HepG2 (cell line): ENCODE measurements at regions not wholly inside any gene's neighbourhood (a gene's known extent, or its start where the extent isn't known, plus 50 kb on each side); places are given as distances from the start of the nearest gene placed in this dataset.

ENCODE experiments used
- ATAC-seq: fragments of 200-7000 bp; cut with Tn5 transposase; 3 replicates; pipeline ENCODE4 v1.9.1; 2020; ENCODE audit warnings: mild to moderate bottlenecking, moderate library complexity
- BruUV-seq: library from RNA; stranded (reverse); fragments of 400-500 nt; replicated peaks from 2 replicates; lab custom pipeline; 2021; lab: Mats Ljungman, UMichigan
- CTCF ChIA-PET: fragments of 300-600 bp; formaldehyde crosslinking; extraction: SDS; loops from one replicate; lab custom pipeline; 2021; ENCODE audit warnings: low total read pairs, inconsistent platforms, low intra/inter-chr PET ratio; lab: Yijun Ruan, JAX
- POLR2A ChIA-PET: fragments of 350-600 bp; sonication (Branson Sonifier 250); formaldehyde crosslinking; loops from one replicate; lab custom pipeline; 2020; ENCODE audit warnings: antibody characterized with exemption, inconsistent platforms; lab: Yijun Ruan, JAX
- DNase-seq: peaks from one replicate; pipeline ENCODE4 v3.0.0-alpha.2; 2015; ENCODE audit warnings: low spot score
- FAIRE-seq: peaks from 3 replicates; lab custom pipeline; 2011; peaks lifted over from hg19 to GRCh38; lab: Jason Lieb, UNC
- H2AFZ ChIP-seq: one replicate; pipeline ENCODE4 v1.6.1; 2011; ENCODE audit warnings: low read length, inconsistent platforms
- H3K27ac ChIP-seq: fragments of 300-600 bp; 3 replicates; pipeline ENCODE4 v1.8.0; 2011; ENCODE audit warnings: mixed run types, mild to moderate bottlenecking, mixed read lengths, low read length, inconsistent platforms; ENCODE audit not compliant: insufficient read depth; ENCODE audit errors: extremely low read length
- H3K27me3 ChIP-seq, 2 experiments: fragments of 200-600 bp in 1 of 2; 2 replicates in 1 of 2; 3 replicates in 1 of 2; pipeline versions ENCODE4 v1.6.0 to v1.8.0; 2011; ENCODE audit warnings: low read length in 2 of 2, mild to moderate bottlenecking in 2 of 2, moderate library complexity in 2 of 2, inconsistent platforms in 1 of 2; ENCODE audit not compliant: insufficient read depth in 2 of 2, control insufficient read depth in 1 of 2
- H3K36me3 ChIP-seq, 2 experiments: fragments of 200-600 bp in 1 of 2; replicated peaks in 1 of 2; 2 replicates in 1 of 2; 3 replicates in 1 of 2; pipeline versions ENCODE4 v1.5.1 to v1.8.0; 2011; ENCODE audit warnings: low read length in 2 of 2, inconsistent platforms in 1 of 2; ENCODE audit not compliant: insufficient read depth in 2 of 2, control insufficient read depth in 1 of 2
- H3K4me1 ChIP-seq: 2 replicates; pipeline ENCODE4 v1.5.1; 2012; ENCODE audit warnings: low read length, inconsistent platforms; ENCODE audit not compliant: insufficient read depth
- H3K4me2 ChIP-seq: 2 replicates; pipeline ENCODE4 v1.6.0; 2011; ENCODE audit warnings: low read depth, low read length, inconsistent platforms
- H3K4me3 ChIP-seq, 3 experiments: fragments of 200-600 bp in 1 of 3; sonication (generic), shearing (Covaris generic) in 1 of 3; replicated peaks in 1 of 3; 2 replicates each; pipeline ENCODE4 v1.5.1; 2011 to 2016; ENCODE audit warnings: low read length in 3 of 3, inconsistent platforms in 2 of 3, low read depth in 2 of 3, mild to moderate bottlenecking in 2 of 3, control low read depth in 1 of 3, mixed read lengths in 1 of 3; ENCODE audit not compliant: insufficient read depth in 1 of 3
- H3K79me2 ChIP-seq: one replicate; pipeline ENCODE4 v1.6.1; 2011; ENCODE audit warnings: low read length, inconsistent platforms; ENCODE audit not compliant: insufficient read depth
- H3K9ac ChIP-seq: 2 replicates; pipeline ENCODE4 v1.6.0; 2011; ENCODE audit warnings: mild to moderate bottlenecking, low read depth, low read length, inconsistent platforms; ENCODE audit not compliant: insufficient read depth
- H3K9me3 ChIP-seq: 2 replicates; pipeline ENCODE4 v1.5.1; 2012; ENCODE audit warnings: mild to moderate bottlenecking, low read length
- H4K20me1 ChIP-seq: 2 replicates; pipeline ENCODE4 v1.6.0; 2011; ENCODE audit warnings: inconsistent platforms, mild to moderate bottlenecking, low read length, moderate library complexity; ENCODE audit not compliant: insufficient read depth
- AHR ChIP-seq: IDR thresholded peaks from 2 replicates; pipeline ENCODE4 v1.6.1; 2018; ENCODE audit warnings: missing genetic modification reagents, missing compliant biosample characterization
- ATF7-NPFF ChIP-seq: sonication (generic); formaldehyde crosslinking; IDR thresholded peaks from 2 replicates; pipeline ENCODE4 v1.8.1; 2023; ENCODE audit warnings: mild to moderate bottlenecking, low read depth, missing genetic modification reagents, moderate library complexity
- GTF3A ChIP-seq: sonication (generic); formaldehyde crosslinking; conservative IDR thresholded peaks from 2 replicates; pipeline ENCODE4 v1.4.0; 2020; ENCODE audit warnings: mild to moderate bottlenecking, missing genetic modification reagents
- IRF2 ChIP-seq: IDR thresholded peaks from 2 replicates; pipeline ENCODE4 v1.6.1; 2018; ENCODE audit warnings: missing genetic modification reagents, missing compliant biosample characterization
- LCORL ChIP-seq, 2 experiments: fragments of 450-650 bp in 1 of 2; sonication (generic) in 1 of 2; formaldehyde crosslinking in 1 of 2; IDR thresholded peaks; 2 replicates each; pipeline versions ENCODE4 v1.5.0 to v1.6.1; 2017 to 2020; ENCODE audit warnings: antibody characterized with exemption in 1 of 2, missing genetic modification reagents in 1 of 2
- ZNF205 ChIP-seq: IDR thresholded peaks from 2 replicates; pipeline ENCODE4 v1.6.1; 2018; ENCODE audit warnings: missing biosample characterization, missing genetic modification reagents
- ZNF230 ChIP-seq: sonication (generic); formaldehyde crosslinking; IDR thresholded peaks from 2 replicates; pipeline ENCODE4 v1.4.0; 2020; ENCODE audit warnings: mild to moderate bottlenecking, missing genetic modification reagents
- ZNF709 ChIP-seq: sonication (generic); formaldehyde crosslinking; IDR thresholded peaks from 2 replicates; pipeline ENCODE4 v1.5.0; 2020; ENCODE audit warnings: mild to moderate bottlenecking, missing genetic modification reagents
- ZNF781 ChIP-seq: sonication (generic); formaldehyde crosslinking; IDR thresholded peaks from 2 replicates; pipeline ENCODE4 v1.5.1; 2020; ENCODE audit warnings: borderline replicate concordance, mild to moderate bottlenecking, missing genetic modification reagents; ENCODE audit errors: not compliant biosample characterization
- ZSCAN9 ChIP-seq: IDR thresholded peaks from 2 replicates; pipeline ENCODE4 v1.6.1; 2016; ENCODE audit warnings: borderline replicate concordance
- WGBS: methylation state at CpG from one replicate; pipeline ENCODE4 v1.1.6; 2017; ENCODE audit warnings: low lambda C conversion rate; 5-methylcytosine and 5-hydroxymethylcytosine counted together
- in situ Hi-C: cut with HindIII; loops from 2 replicates; pipeline ENCODE4 v1.10.0; 2017; ENCODE audit warnings: low pct_unique_long_range_greater_than_20kb; ENCODE audit not compliant: extremely low pct_ligation_motif_present
- intact Hi-C: fragments of 100-400 bp; cut with micrococcal nuclease; formaldehyde crosslinking; loops from one replicate; pipeline ENCODE4 v1.10.0; 2022; ENCODE audit not compliant: unreplicated experiment
- TF ChIP-seq, protein P1 (sequence below): conservative IDR thresholded peaks from 2 replicates; pipeline ENCODE4 v1.6.1; 2018; ENCODE audit warnings: missing genetic modification reagents
- TF ChIP-seq, protein P2 (sequence below): sonication (generic); formaldehyde crosslinking; IDR thresholded peaks from 2 replicates; pipeline ENCODE4 v1.4.0; 2020; ENCODE audit warnings: missing genetic modification reagents
- TF ChIP-seq, protein P3 (sequence below): sonication (generic); formaldehyde crosslinking; IDR thresholded peaks from 2 replicates; pipeline ENCODE4 v1.4.0; 2020; ENCODE audit warnings: missing genetic modification reagents

DNA sequence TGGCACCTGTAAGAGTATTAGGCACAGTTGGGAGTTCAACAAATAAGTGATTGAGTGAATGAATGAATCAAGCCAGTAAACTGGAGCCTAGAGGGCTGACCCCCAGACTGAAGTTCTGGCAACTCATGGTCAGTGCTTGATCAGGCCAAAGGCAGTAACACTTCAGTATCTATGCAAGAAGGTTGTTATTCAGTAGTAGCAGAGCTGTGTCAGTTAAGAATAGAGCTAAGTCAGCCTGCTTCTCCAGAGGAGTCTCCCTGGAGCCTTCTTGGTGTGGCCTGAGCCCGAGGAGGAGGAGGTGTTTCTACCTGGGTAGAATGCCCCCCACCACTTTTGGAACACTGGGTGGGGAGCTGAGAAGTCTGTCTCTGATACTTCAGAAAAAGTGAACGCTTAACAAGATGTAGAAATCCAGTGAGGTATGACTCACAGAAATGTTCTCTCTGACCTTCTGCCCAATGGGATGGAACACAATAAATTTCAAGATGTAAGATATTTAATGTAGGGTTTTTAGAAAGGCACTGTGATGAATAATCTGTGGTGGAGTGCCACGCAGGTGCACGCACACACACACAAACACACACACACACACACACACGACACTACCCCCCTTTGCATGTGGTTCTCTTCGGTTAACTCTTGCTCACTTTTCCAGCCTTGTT is 219.9 kb downstream of the HIPK3 start (continued):
- TF ChIP-seq, protein P1, sequence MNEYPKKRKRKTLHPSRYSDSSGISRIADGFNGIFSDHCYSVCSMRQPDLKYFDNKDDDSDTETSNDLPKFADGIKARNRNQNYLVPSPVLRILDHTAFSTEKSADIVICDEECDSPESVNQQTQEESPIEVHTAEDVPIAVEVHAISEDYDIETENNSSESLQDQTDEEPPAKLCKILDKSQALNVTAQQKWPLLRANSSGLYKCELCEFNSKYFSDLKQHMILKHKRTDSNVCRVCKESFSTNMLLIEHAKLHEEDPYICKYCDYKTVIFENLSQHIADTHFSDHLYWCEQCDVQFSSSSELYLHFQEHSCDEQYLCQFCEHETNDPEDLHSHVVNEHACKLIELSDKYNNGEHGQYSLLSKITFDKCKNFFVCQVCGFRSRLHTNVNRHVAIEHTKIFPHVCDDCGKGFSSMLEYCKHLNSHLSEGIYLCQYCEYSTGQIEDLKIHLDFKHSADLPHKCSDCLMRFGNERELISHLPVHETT (CRISPR knock-in tag): no peak
- TF ChIP-seq, protein P2, sequence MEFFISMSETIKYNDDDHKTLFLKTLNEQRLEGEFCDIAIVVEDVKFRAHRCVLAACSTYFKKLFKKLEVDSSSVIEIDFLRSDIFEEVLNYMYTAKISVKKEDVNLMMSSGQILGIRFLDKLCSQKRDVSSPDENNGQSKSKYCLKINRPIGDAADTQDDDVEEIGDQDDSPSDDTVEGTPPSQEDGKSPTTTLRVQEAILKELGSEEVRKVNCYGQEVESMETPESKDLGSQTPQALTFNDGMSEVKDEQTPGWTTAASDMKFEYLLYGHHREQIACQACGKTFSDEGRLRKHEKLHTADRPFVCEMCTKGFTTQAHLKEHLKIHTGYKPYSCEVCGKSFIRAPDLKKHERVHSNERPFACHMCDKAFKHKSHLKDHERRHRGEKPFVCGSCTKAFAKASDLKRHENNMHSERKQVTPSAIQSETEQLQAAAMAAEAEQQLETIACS (CRISPR knock-in tag): no peak
- no peak for TF ChIP-seq ZNF205 (CRISPR knock-in tag)
- TF ChIP-seq AHR (CRISPR knock-in tag): no peak
- no peak for TF ChIP-seq IRF2 (CRISPR knock-in tag)
- no peak for TF ChIP-seq ZSCAN9 (CRISPR knock-in tag)
- no peak for TF ChIP-seq ZNF781
- TF ChIP-seq ZNF230 (CRISPR knock-in tag): no peak

DNA sequence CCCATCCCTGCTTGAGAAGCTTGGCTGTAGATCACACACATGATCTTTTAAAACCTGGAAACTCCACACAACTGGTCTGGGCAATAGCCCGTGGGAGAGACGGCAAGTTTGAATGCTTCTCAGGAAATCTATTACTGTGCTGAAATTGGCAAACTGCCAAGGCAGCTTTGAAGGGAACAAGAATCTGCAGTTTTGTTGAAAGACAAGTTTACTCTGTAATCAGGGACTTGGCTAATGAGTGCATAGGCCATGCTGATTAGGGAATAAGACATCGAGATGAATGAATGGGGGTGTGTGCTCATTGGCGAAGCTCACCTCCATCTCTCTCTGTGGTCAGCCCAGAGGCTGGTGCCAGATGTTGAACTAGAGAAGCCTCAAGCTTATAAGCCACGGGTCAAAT is 218.8 kb downstream of the HIPK3 start:
- intact Hi-C loops: no loop called here
- BruUV-seq: no TSS peak
- peaks cover 2 to 30% of the 10 kb centered on the region in 2 experiments; a peak in 3 of 5 replicates for H3K27me3 ChIP-seq
- H3K4me3 ChIP-seq: no peak overlapping the region
- peaks cover 29% of the 10 kb centered on the region for H3K4me1 ChIP-seq
- H3K27ac ChIP-seq: no peak overlapping the region
- H2AFZ ChIP-seq: no peak overlapping the region
- POLR2A ChIA-PET: no interaction called here
- H3K9ac ChIP-seq: no peak overlapping the region
- H3K36me3 ChIP-seq: no peaks in the 10 kb centered on the region
- H4K20me1 ChIP-seq: no peaks in the 10 kb centered on the region
- DNase-seq (peak; percentile 37), FAIRE-seq (peak; percentile 36), ATAC-seq (peak; percentile 26; the same call in 2 of the 3 replicates)
- H3K9me3 ChIP-seq: no peaks in the 10 kb centered on the region
- H3K4me2 ChIP-seq: no peak overlapping the region
- H3K79me2 ChIP-seq: no peaks in the 10 kb centered on the region
- 0% methylated on average over 5 of the region's 5 CpGs for WGBS
- CTCF ChIA-PET: no interaction called here
- TF ChIP-seq ATF7-NPFF (no peak), LCORL (IDR thresholded peaks at IDR 0.05) (peak; percentile 88), LCORL (CRISPR knock-in tag; IDR thresholded peaks at IDR 0.05) (no peak), ZNF709 (CRISPR knock-in tag) (no peak), GTF3A (CRISPR knock-in tag) (no peak)
- TF ChIP-seq, protein P3, sequence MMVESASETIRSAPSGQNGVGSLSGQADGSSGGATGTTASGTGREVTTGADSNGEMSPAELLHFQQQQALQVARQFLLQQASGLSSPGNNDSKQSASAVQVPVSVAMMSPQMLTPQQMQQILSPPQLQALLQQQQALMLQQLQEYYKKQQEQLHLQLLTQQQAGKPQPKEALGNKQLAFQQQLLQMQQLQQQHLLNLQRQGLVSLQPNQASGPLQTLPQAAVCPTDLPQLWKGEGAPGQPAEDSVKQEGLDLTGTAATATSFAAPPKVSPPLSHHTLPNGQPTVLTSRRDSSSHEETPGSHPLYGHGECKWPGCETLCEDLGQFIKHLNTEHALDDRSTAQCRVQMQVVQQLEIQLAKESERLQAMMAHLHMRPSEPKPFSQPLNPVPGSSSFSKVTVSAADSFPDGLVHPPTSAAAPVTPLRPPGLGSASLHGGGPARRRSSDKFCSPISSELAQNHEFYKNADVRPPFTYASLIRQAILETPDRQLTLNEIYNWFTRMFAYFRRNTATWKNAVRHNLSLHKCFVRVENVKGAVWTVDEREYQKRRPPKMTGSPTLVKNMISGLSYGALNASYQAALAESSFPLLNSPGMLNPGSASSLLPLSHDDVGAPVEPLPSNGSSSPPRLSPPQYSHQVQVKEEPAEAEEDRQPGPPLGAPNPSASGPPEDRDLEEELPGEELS (CRISPR knock-in tag): 0 out of 2 replicates have a peak, but pooled peaks have one; percentile 14
- in situ Hi-C loops: no loop called here
